HG03060 (cell line): ENCODE measurements at regions not wholly inside any gene's neighbourhood (a gene's known extent, or its start where the extent isn't known, plus 50 kb on each side); places are given as distances from the start of the nearest gene placed in this dataset.
"Not testable (repeated sequence)": the region's sequence is repeated elsewhere in the genome, so short reads cannot be mapped to it uniquely, and the experiment has no call there.

ENCODE experiments used
- ATAC-seq: cut with Tn5 transposase; IDR thresholded peaks from one replicate; pipeline ENCODE4 v1.9.1; 2021; ENCODE audit warnings: low read depth, moderate number of reproducible peaks; ENCODE audit not compliant: unreplicated experiment

DNA sequence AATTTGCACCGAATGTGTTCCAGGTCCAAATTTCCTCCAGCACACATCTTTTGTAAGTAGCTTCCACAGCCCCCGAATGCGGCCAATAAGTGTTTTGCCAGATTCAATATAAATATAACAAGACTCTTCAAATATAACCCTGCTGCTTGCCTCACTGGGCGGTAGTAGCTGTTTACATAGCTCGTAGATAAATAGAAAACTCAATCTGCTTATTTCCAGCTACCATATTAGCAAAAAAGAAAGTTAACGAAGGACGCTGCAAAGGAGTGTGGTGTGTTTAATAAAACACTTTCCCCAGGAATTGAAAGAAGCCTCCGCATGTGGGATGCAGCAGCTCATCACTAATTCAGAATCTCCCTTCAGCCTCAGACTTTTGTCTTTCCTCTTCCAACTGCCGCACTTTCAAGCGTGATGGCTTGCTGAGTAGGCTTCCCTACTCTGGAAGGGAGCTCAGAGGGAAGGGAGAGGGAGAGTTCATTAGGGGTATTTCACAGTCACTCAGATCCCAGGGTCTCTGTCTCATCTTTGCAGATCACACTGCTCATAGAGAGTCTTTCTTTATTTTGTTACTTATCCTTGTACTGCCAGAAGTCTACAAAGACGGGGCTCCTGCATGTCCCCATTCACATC lies 367.0 kb downstream of the RND3 start:
- ATAC-seq: no peak

DNA sequence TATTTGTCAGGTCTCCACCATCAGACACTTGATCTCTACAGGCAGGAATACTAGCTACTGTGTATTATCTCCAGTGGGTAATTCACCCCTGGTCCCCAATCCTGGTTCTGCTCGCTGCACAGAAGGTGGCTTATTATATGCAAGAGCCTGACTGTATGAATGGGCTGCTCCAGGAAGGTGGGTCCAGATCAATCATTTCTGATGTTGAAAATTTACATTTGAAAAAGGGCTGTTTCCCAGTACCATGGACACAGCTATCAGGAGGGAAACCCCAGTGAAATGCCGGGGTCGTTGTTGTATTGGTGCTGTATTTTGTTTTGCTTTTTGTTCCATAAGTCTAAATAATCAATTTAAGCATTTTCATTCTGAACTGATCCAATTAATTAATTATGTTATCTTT lies 367.6 kb downstream of the RND3 start:
- no peak for ATAC-seq

DNA sequence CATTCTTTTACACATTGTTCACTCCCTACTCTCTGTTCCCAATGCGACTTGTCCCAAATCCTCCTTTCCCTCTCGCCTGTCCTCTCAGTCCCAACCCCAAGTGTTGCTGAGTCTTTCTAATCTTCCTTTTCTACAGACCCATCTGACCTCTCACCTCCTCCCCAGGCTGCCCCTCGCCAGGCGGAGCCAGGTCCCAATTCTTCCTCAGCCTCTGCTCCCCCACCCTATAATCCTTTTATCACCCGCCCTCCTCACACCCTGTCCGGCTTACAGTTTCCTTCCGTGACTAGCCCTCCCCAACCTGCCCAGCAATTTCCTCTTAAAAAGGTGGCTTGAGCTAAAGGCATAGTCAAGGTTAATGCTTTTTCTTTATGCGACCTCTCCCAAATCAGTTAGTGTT lies 373.4 kb downstream of the RND3 start:
- ATAC-seq: not testable (repeated sequence)

DNA sequence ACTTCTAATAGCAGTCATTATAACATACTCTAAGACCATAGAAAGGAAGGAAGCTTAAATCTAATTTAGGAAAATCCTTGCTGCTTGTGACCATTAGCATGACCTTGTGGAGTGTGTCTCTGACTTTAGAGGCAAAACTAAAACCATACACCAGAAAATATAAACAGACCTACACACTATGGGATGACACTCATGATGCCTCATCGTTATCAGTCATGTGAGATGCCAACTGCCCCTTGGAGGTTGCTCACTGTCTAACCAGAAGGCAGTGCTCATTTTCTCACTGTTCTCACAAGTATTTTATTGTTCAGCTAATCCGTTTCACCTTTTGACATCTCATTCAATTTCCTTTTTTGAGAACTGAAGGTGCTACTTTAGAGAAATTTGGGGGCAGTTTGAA lies 376.9 kb downstream of the RND3 start:
- no peak for ATAC-seq

DNA sequence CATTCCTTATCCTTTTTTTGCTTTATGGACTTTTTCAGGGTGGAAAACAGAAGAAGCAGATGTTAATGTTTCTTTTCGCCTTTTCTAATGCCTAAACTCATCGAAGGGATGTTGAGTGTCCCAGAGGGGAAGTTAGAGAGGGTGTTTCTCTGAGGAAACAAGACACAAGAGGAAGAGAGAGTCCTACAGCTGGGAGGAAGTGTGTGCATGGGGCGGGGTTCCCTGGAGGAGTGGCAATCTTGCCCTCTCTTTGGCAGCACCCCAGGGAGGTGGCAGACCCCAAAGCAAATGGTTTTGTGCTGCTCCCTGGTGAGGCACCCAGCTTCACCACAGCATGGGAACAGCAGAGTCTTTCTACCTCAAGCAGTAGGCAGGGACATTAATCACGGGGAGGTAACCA lies 377.6 kb downstream of the RND3 start:
- no peak for ATAC-seq

DNA sequence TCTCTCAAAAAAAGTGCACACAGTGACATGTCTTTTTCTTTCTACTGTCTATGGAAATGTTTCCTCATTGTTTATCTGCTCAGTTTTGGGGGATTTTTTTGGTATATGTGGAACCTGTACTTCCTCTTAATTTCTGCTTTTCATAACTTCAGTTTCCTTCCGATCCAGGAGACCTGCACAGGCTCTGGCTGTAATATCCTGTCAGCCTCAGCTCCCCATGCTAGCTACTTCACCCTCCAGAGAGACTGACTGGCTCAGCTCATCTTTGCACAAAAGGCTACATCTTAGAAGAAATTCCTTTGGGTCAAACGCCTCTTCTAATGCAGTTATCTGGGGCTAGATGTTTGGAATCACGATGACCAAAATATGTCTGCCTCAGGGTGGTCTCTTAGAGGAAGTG lies 378.4 kb downstream of the RND3 start:
- no peak for ATAC-seq

DNA sequence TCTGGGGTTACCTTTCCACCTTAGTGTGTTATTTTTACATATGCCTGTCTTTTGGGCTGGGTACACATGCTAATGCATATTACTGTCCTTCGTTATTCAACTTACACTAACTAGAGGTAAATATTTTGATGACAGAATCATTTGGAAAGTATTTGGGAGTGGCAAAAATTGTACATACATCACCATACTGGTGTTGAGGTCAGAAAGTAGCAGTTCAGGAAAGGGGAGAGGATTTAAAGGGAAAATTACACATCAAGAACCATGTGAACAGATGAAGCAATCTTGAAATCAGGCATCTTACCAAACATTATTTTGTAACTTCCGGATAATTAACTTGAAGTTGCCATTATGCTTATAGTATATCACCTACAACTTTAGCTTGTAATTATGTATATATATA lies 379.7 kb downstream of the RND3 start:
- ATAC-seq: no peak

DNA sequence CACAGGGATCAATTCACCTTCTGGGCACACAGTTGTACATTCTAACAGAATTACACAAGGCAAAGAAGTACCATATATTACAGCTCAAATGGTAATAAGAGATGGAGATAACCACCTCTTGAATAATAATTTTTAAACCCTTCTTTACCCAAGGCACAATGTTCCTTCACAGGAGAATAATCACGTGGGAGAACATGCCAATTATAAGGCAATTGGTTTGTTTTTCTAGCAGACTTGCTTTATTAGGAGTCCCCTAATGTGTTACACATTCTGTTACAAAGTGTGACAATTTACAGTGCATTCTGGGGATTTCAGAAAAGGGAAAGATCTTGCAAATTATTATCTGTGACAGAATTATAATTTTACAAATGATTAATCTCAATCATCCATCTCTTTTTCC lies 380.3 kb downstream of the RND3 start:
- no peak for ATAC-seq

DNA sequence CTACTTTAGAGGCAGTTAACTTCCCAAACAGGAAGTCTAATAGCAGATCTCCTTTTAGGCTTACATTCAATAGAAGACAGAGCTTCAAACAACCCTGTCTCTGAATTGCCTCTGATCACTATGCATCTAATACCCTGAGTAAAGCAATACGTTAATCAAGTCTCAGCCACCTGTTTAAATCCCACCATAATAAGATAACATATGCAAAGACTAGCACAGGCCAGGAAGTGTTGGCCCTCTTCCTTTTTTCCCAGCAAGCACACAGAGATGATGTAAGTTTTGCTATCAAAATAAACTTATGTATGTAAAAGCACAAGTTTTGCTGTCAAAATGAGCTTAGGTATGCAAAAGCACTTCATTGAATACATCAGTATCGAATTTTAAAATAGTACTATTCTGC lies 385.5 kb downstream of the RND3 start:
- no peak for ATAC-seq

DNA sequence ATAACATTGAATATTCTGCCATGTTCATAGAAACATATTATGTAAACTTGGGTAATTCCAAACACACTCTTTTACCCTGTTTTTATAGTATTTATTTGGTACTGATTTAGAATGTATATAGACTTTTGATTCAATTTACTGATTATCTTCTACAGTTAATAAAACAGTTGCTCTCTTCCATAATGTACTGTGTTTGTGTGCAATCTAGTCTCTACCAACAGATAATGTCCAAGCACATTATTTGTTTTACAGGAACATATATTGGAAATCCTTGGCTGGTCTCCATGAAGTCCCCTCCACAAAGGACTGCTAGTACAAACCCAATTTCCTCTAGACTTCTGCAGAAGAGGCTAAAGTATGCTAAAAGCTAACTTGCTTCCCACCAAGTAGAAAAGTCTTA lies 386.6 kb downstream of the RND3 start:
- no peak for ATAC-seq

DNA sequence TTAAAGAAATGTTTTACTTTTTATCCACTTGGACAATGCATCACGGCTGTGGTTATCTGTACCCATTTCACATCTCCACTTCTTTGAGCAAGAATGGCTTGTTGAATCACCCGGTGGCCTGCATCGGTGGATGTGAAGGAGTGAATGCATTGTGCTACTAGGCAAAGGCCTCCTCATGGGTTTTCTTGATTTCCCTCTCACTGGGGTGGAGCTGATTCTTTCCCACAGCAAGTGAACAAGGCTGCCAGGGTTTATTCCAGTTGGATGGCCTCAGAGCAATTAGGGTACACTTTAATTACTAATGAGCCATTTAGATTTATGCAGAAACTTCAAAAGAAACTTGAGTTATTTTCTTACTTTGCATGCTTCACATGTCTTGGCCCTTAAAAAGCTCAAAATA lies 387.1 kb downstream of the RND3 start:
- no peak for ATAC-seq

DNA sequence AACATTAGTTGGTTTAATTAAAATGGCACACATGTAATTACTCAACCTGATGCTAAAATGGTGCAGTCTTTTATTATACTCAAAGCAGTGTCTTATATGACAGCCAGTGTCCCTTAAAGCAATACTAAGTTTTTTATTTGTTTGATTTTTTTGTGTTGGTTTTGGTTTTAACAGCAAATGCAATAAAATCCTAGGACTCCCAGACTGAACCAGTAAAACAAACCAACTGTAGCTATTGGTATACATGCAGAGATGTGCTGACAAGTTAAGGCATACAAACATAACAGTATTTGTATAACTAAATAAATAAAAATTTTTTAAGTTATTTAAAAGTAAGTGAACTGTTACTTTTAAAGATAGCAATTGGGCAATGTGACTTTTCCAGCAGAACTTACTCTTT lies 387.7 kb downstream of the RND3 start:
- ATAC-seq: no peak

DNA sequence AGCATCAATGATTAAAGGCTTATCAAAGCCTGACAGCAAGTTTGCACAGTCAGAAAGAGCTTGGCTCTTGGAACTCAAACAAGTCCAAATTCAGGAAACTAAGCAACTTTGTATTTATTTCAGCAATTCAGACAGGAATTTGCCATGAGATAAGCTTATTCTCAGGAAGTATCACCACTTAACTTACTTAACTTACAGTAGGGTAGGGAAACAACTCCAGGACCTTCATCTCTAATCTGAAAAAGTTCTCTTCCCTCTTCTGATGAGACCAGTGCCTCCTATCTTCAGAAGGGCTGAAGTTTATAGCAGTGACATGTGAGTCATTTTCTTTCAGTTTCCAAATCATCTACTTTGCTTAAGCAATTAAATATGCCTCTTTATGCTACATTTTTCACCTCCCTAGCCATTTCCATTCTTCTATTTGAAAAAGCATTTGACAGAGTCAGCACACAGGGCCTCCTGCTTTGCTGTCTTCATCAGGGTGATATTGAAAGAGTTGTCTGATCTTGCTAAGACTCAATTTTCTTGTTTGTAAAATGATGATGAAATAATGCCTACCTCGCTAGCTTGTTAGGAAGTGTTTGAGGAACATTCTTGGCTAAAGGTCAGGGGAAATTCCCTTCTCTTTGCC lies 389.5 kb downstream of the RND3 start:
- ATAC-seq: no peak

DNA sequence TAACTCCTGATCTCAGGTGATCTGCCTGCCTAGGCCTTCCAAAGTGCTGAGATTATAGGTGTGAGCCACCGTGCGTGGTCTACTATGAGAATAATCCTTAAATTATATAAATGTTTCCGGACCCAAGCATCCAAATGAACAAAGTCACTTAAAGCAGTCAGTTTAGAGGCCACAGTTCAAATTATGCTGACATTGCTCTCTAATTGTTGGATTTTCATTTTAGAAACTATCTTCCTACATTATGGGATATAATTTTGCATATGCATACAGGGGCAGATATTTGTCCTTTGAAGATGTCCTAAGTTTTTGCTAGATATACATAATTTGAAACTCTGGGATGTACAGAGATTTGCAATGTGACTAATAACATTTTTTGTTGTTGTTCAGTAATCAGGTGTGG lies 390.1 kb downstream of the RND3 start:
- no peak for ATAC-seq

DNA sequence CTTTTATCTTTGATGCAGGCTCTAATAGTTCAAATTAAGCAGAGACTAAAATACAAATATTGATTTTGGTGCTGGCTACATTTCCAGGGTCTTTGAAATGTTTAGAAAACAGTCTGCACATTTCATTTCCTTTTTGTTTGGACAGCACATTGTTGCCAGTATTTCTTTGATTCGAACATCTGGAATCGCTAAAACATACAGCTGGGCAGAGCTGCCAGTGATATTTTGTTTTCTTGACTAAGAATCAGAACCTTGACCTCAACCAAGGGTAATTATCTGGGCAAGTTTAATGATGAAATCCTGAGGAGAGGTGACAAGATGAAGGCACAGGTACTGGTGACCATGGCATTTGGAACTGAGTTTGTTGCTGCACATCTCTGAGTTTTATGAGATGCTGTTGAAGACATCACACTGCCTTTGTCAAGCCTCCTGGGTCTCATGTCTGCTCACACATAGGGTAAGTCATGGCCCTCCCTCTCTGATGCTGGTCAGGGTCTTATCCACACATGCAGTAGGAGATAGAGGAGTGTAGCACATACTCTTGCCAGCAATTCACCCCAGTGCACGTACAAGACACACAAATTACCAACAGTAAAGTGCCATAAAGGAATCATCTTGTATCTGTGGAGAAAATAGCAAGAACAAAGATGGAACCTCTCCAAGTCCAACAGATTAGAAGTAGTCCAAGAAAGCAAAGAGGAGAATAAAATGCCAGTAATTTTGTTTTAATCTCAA lies 391.9 kb downstream of the RND3 start:
- ATAC-seq: no peak

DNA sequence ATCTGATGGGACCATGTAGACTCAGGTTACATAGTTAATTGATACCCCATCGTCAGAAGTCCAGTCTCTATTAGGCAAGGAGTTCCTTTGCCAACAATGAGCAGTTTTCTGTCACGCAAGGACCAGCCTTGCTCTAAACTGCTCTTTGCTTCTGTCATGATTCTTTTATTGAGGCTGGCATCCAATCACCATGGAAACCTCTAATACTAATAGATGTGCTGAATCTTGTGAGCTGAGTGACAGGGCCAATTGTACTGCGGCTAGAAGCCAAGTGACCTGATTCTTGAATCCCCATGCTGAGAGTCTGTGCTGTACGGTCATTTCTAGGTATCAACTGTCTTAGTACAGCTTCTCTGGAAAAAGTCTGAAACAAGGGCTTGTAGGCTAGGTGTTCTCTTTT lies 395.6 kb downstream of the RND3 start:
- no peak for ATAC-seq

DNA sequence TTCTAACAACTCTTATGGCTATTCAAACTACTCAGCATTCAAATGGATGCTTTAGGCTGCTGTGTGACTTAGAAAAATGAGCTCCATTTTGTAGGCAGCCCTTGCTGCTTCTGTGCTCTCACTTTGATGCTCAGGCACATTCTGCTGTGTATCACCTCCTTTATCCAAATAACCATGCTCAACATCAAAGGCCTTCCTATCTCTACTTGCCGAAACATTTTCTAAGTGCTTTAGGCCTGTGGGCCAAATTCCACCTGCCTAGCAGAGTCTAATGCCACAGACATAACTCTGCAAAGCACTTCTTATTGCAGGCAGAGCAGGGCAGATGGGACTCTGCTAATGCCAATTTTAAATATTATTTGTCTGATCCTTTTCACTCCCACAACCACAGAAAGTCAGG lies 397.4 kb downstream of the RND3 start:
- no peak for ATAC-seq

DNA sequence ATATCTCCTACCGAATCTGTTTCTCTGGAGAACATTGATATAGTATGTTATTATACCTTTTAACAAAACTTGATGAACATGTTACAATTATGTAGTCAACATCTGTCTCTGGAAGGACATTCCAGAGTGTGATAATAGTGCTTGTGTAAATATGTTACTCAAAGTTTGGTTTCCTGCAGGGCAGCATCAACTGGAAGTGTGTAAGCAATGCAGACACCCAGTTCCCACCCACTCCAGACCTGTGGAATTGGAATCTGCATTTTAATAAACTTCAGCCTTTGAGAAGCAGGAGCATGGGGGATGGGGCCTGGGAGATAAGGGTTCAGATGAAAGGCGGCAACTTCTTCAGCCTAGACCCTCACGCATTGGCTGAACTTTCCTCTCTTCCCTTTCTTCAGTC lies 398.9 kb downstream of the RND3 start:
- ATAC-seq: no peak

DNA sequence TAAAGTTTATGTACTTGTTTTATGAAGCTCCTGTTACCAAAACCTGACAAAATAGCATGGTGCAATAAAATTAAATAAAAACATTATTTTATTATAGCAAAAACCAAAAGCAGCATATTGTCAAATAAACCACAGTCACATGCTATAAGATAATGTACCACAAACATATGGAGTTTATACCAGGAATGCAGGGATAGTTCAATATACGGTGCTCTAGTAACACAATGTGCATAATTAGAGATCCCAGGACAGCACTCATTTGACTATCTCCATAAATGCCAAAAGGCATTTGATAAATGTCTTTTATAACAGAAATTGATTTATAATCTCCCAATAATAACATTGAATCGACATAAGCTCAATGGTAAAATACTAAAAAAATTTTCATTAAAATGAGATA lies 402.0 kb downstream of the RND3 start:
- no peak for ATAC-seq

DNA sequence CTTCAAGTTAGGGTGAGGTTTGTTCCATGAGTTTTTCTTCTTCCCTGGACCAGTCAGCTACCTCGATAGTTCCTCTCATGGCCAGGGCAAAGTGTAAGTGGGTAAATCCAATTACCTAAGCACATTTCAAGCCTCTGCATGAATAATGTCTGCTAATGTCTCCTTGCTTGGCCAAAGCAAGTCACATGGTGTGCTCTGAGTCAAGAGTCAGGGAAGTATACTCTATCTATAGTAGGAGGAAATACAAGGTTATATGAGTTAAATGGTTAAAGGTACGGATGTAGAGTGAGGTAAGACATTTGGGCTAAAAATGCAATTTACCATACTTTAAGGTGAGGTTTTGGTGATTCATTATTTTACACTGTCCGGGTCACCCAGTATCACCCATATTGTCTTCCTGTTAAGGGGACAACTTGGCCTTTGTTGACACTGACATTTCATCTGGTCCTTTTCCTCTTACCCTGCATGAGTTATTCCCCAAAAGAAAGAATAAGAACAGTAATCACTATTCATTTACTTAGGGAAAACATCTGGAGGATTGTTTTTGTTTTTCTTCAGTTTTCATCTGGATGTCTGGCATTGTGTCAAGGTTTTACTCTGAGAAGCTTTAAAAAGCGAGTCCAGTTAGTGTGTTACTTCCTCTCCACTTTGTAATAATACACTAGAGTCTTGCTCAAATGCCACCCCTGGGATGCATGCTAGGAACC lies 405.5 kb downstream of the RND3 start:
- ATAC-seq: no peak

DNA sequence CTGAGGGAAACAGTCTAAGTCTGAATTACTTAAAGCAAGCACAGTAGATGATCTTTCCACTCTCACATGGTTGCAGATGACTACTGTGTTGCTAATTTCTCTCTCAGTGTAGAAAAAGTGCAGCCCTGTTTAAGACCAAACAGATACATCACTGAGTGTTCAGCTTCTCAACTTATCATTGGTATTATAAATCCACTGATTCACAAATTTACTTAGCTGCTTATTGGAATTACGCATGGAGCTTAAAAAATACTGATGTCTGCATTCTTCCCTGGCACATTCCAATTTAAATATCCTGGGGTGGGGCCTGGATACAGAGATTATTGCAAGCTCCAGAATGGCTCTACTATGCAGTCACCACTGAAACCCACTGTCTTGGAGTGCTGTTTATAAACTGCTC lies 411.2 kb downstream of the RND3 start:
- no peak for ATAC-seq

DNA sequence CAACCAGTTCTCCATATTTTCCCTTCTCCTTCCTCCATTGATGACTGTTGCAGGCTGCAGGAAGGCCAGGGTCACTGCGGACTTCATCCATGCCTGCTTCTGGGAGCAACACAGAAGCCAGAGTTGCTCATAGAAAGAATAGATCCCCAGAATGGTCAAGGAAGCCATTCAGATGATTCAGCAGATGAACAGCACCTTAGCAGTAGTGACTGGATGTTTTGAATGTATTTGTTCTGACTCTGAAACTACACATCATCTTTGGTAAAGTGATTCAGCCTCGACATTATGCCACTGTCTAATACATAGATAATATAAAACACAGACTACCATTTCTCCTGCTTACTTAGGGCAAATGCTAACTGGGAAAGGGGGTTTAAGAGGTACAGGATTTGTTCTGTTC lies 411.6 kb downstream of the RND3 start:
- ATAC-seq: no peak
